ENCODE measurements at regions not wholly inside any gene's neighbourhood (a gene's known extent, or its start where the extent isn't known, plus 50 kb on each side); places are given as distances from the start of the nearest gene placed in this dataset.
A peak's percentile ranks its signal among the peaks of the same experiment; 100 is the strongest.
"Not testable (repeated sequence)": the region's sequence is repeated elsewhere in the genome, so short reads cannot be mapped to it uniquely, and the experiment has no call there.

DNA sequence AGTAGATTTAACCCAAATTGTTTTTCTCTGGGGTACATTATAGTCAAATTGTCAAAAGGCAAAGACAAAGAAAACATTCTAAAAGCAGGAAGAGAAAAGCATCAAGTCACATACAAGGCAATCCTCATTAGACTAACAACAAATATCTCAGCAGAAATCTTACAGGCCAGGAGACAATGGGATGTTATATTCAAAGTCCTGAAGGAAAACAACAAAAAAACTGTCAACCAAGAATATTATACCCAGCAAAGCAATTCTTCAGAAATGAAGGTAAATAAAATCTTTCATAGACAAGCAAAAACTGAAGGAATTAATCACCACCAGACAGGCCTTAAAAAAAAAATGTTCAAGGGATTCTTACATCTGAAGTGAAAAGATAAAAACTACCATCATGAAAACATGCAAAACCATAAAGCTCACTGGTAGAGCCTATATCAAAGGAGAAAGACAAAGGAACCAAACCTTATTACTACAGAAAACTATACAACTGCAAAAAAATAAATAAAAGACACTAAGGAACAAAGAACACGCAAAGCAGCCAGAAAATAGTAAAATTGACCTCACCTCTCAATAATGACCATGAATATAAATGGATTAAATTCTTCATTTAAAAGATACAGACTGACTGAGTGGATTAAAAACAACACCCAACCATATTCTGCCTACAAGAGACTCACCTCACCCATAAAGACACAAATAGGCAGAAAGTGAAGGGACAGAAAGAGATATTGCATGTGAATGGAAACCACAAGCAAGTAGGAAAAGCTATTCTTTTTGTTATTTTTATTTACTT is 113.8 kb upstream of the ZC3H11B start:
- no peak for DNase-seq (ENCODE audit: low read depth)

DNA sequence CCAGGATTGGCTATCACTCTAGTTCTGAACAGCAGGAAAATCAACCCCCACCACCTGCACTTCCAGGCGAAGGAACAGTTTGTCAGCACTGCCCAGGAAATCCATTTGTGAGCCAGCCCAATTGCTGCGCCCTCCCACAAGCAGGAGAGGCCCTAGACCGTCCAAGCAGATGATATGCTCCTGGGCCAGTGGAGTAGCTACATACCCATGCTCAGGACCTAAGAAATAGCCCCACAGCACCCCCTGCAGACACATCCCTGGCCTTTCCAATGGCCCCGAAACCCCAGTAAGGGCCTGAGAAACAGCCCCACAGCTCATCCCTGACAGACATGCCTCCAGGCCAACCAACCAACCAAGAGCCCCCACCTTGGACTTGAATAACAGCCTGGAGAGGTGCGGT is 111.5 kb upstream of the ZC3H11B start:
- no peak for DNase-seq (ENCODE audit: low read depth)

DNA sequence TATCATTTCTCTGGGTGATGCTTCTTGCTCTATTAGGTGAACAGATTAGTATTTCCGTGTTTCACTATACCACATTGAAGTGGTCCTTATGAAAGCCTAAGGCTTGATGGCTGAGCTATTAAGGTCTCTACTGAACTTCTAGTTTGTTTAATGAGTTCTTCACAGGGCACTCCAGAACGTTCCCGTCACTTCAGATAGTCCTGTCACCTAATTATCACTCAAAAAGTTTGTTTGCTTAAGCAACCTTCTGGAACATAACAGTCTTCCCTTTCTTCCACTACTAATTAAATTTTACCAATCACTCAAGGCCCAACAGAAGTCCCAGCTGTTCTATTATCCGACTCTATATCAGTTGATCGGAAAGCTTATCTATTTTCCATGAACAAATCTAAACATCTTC is 104.6 kb upstream of the ZC3H11B start:
- DNase-seq (ENCODE audit: low read depth): no peak

DNA sequence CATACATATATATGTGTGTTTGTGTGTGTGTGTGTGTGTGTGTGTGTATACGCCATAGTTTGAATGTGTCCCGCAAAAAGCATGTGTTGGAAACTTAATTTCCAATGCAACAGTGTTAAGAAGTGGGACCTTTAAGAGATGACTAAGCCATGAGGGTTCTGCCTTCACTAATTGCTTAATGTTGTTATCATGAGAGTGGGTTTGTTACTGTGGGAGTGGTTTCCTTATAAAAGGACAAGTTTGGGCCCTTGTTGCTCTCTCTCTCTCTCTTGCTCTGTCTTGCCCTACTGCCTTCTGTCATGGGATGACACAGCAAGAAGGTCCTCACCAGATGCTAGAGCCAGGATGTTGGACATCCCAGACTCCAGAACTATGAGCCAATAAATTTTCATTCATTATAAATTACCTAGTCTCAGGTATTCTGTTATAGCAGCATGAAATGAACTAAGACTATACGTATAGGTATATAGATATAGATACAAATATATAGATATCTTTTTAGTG is 103.8 kb upstream of the ZC3H11B start:
- no peak for DNase-seq (ENCODE audit: low read depth)

GRCh38 chr1:219713981-219714381 is 101.1 kb upstream of the ZC3H11B start:
- DNase-seq (ENCODE audit: low read depth): no peak

DNA sequence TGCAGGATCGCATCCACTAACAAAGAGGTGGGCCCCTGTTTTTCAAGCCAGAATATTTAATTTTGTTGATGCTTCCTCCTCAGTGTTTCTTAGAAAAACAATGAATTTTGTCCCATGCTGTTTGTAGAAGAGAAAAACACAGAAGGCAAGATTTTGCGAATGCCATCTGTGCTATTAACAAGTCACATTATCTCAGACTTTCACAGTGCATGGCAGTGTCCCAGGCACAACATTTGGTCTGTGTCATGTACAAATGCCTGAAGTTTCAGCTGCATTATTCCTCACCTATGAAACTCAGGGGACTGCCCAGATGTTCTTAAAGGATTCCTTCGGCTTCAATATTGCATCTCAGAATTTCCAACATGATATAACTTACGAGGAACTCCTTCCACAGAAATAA is 99.6 kb upstream of the ZC3H11B start:
- DNase-seq (ENCODE audit: low read depth): no peak

GRCh38 chr1:219710529-219711194 is 97.8 kb upstream of the ZC3H11B start:
- peak; percentile 81 for DNase-seq (ENCODE audit: low read depth)

DNA sequence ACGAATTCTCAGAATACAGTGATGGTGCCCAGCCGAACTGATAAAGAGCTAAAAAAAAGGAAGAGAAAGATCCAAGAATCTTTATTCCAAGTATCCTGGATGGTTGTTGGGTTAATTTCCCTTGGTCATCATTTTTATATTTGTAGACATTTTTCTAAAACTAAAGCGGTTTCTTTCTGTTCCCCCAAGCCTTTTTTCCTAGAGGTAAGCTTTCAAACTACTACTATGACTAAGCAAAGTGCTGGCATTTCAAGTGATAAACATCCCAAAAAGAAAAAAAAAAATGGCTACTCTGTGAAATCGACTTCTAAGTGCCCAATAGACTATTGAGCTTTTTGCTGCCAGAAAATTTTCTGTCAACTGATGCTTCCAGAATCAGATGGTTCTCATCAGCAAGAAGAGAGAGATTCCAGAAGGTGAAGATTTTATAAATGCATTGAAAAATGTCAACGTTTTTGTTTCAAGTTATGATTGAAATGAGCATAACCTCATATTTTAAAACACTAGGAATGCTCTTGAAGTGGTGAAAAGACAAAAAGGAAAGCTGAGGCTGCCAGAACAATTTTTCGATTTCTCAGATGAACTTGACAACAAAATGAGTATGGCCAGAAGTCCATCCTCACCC is 96.1 kb upstream of the ZC3H11B start:
- DNase-seq (ENCODE audit: low read depth): no peak

GRCh38 chr1:219707885-219708284 is 95.0 kb upstream of the ZC3H11B start:
- DNase-seq (ENCODE audit: low read depth): not testable (repeated sequence)

- not testable (repeated sequence) for DNase-seq (ENCODE audit: low read depth)
Observed at GRCh38 chr1:219704331-219704730, 91.4 kb upstream of the ZC3H11B start.

GRCh38 chr1:219703368-219703639 is 90.4 kb upstream of the ZC3H11B start:
- no peak for DNase-seq (ENCODE audit: low read depth)

DNA sequence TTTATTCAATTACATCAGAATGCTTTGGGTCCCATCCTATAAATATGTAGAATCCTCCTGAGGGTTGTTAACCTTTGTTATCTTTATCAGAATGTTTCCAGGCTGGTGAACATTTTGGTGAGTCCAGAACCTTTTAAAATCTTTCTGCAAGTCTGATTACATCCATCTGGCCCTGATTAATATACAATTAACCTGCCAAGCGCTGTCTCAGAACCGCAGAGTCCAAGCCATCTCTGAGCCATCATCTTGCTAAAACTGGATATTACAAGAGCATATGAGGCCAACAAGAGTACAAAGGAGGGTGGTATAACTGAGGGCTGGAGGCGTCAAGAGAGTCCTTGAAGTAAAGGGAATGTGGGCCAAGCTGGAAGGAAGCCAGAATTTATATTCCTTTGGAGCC is 88.6 kb upstream of the ZC3H11B start:
- DNase-seq (ENCODE audit: low read depth): no peak

- DNase-seq (ENCODE audit: low read depth): peak; percentile 55
Observed at GRCh38 chr1:219699870-219700269, 87.0 kb upstream of the ZC3H11B start.

DNA sequence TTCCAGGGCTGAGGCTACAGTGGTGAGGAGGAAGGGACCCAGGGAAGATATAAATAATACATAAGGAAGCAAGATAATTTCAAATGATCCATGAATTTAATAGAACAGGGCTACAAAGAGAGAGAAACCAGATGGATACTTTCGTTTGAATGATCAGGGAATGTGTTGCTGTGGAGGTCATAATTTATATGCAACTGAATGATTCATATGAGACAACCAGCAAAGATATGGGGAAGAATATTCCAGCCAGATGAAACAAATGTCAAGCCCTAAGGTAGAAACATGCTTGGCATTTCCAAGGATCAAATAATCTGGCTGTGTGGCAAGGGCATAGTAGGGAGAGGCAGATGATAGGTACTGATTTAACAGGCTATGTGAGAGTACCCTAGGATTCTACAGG is 84.8 kb upstream of the ZC3H11B start:
- DNase-seq (ENCODE audit: low read depth): no peak

DNA sequence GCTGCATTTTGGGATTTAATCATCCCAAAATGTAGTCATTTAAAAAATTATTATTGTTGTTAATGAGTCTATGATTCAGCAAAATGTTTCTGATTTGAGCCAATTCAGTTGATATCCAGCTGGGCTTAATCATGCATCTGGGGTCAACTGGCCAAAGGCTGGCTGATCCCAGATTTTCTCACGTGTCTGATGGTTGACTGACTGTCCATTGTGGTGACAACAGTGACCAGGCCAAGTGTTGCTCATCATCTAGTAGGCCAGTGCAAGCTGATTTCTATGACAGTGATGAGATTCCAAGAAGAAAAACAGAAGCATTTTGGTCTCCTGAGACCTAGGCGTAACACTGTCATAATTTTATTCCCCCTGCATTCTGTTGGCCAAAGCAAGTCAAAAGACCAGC is 80.1 kb upstream of the ZC3H11B start:
- no peak for DNase-seq (ENCODE audit: low read depth)

GRCh38 chr1:219689774-219690173 is 76.9 kb upstream of the ZC3H11B start:
- DNase-seq (ENCODE audit: low read depth): no peak

DNA sequence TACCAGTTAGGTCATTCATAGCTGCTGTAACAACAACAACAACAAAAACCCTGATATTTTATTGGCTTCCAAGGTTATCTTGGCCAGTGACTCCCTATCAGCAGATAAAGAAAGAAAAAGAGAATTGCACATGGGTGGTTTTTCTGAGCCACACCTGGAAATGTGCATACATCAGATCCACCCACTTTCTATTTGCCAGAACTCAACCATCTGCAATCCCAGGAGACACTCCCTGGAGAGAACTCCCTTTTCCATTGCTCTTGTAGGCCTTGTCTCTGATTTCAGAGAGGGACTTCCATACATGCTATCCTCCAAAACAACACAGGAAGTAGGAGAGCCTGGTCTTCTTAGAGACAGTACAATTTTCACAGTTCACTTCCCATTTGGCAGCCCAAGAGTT is 74.9 kb upstream of the ZC3H11B start:
- DNase-seq (ENCODE audit: low read depth): no peak

- DNase-seq (ENCODE audit: low read depth): no peak
Observed at GRCh38 chr1:219686171-219686570, 73.3 kb upstream of the ZC3H11B start.

GRCh38 chr1:219682788-219683187 is 69.9 kb upstream of the ZC3H11B start:
- no peak for DNase-seq (ENCODE audit: low read depth)

GRCh38 chr1:219681876-219682275 is 69.0 kb upstream of the ZC3H11B start:
- DNase-seq (ENCODE audit: low read depth): no peak

GRCh38 chr1:219676012-219676765 is 63.3 kb upstream of the ZC3H11B start:
- DNase-seq (ENCODE audit: low read depth): no peak

- no peak for DNase-seq (ENCODE audit: low read depth)
Observed at GRCh38 chr1:219670426-219671149, 57.7 kb upstream of the ZC3H11B start.

All from ELR (cell line).